ENCODE measurements at regions not wholly inside any gene's neighbourhood (a gene's known extent, or its start where the extent isn't known, plus 50 kb on each side); places are given as distances from the start of the nearest gene placed in this dataset.

DNA sequence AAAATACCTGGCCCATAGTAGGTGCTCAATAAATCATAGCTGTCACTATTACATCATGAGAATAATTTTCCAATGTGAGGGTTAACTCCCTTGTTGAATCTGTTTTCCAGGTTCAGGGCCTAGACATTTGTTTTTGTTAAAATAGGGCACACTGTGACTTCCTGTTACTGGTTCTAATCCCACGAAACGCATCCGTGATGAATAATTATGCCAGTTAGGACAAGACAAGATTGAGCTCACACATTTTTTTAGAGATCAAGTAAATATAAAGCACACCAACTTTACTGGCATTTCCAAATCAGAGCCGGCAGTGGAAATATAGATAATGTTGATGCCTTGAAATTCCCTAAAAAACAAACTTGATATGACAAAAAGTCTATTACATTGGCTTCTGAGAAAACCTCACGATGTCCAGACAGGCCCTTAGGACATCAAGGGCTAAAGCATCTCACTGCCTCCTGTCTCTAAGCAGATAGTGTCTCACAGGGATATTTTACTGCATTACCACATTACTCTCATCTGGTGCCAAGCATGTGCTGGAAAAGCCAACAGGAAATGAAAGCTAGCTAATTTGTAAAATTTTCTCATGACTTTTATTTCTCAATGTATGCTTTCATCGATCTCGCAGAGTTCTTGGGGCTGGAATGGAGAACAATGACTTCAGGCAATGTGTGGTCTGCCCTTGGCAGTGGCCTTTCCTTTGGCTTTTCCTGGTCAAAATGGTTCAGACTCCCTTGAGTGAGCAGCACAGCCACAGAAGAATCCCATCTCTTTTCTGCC, 414.3 kb upstream of the PAPPA start:
- H3K27me3 ChIP-seq, result no peaks in the 10 kb centered on the region
- no peak for DNase-seq (ENCODE audit: low spot score in 2 of 2)
- H3K27ac ChIP-seq, result peak overlapping the region in 1 of 4 donors; percentile 8
- H3K4me1 ChIP-seq, result peaks cover 0 to 4% (median 0%) of the 10 kb centered on the region in 4 donors
- no peaks in the 10 kb centered on the region for H3K36me3 ChIP-seq
- WGBS, 2 donors, result 61 to 62% methylated on average over 7 of the region's 7 CpGs
- H3K4me3 ChIP-seq, result no peak overlapping the region
- H3K9me3 ChIP-seq, result no peaks in the 10 kb centered on the region
- TF ChIP-seq CTCF (IDR thresholded peaks at IDR 0.05), result no peak
- TF ChIP-seq EP300 (IDR thresholded peaks at IDR 0.05), result no peak
- TF ChIP-seq POLR2A (IDR thresholded peaks at IDR 0.05), result no peak

DNA sequence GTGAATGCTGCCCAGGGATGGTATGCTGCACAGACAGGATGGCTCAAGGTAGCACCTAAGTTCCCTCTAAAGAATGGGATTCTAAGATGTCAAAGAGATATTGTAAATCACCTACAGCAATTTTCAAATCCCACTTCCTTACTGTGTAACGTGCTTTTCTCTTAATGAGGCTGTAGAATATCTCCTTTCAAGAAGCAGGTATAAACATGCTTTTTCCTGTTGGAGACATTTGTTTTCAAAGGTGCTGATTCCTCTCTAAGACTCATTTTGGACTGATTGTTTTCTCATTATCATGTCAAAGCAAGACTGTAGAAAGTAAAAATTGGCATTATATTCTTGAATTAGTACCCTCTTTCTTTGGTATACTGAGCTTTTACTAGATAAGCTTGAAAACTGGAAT, 412.6 kb upstream of the PAPPA start:
- Histone ChIP-seq H3K4me3 (no peak overlapping the region), H3K27ac (no peak overlapping the region), H3K27me3 (no peaks in the 10 kb centered on the region), H3K36me3 (no peaks in the 10 kb centered on the region), H3K4me1 (peaks cover 0 to 4% (median 0%) of the 10 kb centered on the region in 4 donors), H3K9me3 (no peaks in the 10 kb centered on the region)
- no peak for DNase-seq (ENCODE audit: low spot score in 2 of 2)
- WGBS, 2 donors, result 74 to 83% methylated on average over 1 of the region's 1 CpG
- TF ChIP-seq CTCF (IDR thresholded peaks at IDR 0.05) (no peak), POLR2A (IDR thresholded peaks at IDR 0.05) (no peak), EP300 (IDR thresholded peaks at IDR 0.05) (no peak)

DNA sequence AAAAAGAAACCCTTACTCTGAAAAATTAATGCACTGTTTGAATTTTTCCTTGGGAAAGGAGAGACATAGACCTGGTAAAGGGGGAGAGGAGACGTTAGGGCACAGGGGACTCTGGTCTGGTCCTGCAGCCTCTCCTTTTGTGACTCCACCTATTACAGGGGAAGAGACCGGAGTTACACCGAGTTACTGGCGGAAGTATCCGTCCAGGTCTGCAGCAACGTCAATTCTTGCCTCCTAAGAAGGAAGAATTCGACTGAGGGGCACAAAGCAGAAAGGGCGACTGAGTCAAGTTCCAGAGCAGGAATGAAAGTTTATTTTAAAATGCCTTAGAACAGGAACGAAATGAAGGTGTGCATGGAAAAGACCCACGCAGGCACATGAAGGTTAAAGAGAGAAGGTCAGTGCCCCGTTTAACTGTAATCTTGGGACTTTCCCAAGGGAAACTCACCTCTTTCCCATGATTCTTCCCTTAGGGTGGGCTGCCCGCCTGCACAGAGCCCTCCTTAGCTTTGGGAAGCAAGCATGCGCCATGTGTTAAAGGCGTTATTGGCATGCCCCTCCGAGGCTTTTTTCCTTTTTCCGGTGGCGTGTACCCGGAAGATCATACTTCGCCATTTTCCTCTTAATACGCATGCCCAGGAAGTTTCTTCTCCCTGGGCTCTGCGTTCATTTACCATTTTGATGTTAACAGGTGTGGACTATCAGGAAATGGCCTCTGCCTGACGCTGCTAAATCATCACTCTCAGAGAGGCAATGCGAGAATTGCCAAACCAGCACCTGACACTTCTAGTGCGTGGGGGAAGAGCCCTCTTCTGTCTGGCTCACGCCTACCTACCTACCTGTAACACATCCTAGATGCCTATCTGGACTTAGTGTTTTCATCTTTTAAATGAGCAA, 409.6 kb upstream of the PAPPA start:
- Histone ChIP-seq H3K4me1 (peaks cover 0 to 4% (median 0%) of the 10 kb centered on the region in 4 donors), H3K4me3 (no peak overlapping the region), H3K9me3 (no peaks in the 10 kb centered on the region), H3K27ac (no peak overlapping the region), H3K36me3 (no peaks in the 10 kb centered on the region), H3K27me3 (no peaks in the 10 kb centered on the region)
- TF ChIP-seq CTCF (IDR thresholded peaks at IDR 0.05) (no peak), POLR2A (IDR thresholded peaks at IDR 0.05) (no peak), EP300 (IDR thresholded peaks at IDR 0.05) (no peak)
- no peak for DNase-seq (ENCODE audit: low spot score in 2 of 2)
- 90 to 92% methylated on average over 25 of the region's 25 CpGs for WGBS, 2 donors

DNA sequence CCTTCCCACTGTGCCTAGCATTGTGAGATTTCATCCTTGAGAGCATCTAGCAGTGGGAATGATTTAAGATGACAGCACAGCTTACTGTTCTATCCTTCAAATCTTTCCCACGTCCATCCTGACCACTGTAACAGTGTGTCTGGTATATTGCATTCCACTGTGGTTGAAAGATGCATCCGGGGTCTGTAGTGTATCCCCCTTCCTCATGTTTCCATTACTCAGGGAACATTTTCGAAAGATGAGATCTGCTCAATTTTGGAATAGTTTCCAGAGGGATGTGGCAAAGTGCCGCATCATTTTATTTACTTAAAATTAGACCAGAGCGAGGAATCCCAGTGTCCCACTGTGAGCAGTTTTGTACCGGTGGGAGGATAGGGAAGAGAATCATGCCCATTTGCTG, 407.1 kb upstream of the PAPPA start:
- Histone ChIP-seq H3K36me3 (no peaks in the 10 kb centered on the region), H3K27ac (no peak overlapping the region), H3K9me3 (no peaks in the 10 kb centered on the region), H3K4me1 (no peaks in the 10 kb centered on the region), H3K4me3 (no peak overlapping the region), H3K27me3 (no peaks in the 10 kb centered on the region)
- TF ChIP-seq CTCF (IDR thresholded peaks at IDR 0.05), result no peak
- TF ChIP-seq POLR2A (IDR thresholded peaks at IDR 0.05), result no peak
- no peak for TF ChIP-seq EP300 (IDR thresholded peaks at IDR 0.05)
- no peak for DNase-seq (ENCODE audit: low spot score in 2 of 2)
- WGBS, 2 donors, result 73 to 78% methylated on average over 6 of the region's 6 CpGs

DNA sequence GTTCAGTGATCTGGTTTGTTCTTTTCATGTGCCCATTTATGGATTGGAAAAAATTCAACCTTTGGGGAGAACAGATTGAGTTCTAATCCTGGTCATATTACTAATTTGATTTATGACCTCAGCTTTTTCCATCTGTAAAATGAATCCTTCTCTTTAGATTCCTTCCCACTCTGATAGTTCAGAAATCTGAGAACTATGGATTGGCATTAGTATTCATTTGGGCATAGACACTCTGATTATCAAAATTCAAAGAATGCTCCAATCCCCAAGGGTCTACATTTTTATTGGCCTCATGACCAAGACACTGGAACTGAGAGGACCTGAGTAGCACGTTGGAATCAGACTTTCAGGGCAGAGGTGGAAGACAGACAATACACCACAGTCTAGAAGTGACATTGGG, 405.9 kb upstream of the PAPPA start:
- 32 to 68% methylated on average over 1 of the region's 1 CpG for WGBS, 2 donors
- H3K27ac ChIP-seq, result no peak overlapping the region
- no peak overlapping the region for H3K4me3 ChIP-seq
- DNase-seq (ENCODE audit: low spot score in 2 of 2), result no peak
- no peaks in the 10 kb centered on the region for H3K4me1 ChIP-seq
- no peaks in the 10 kb centered on the region for H3K27me3 ChIP-seq
- no peaks in the 10 kb centered on the region for H3K9me3 ChIP-seq
- no peak for TF ChIP-seq CTCF (IDR thresholded peaks at IDR 0.05)
- no peaks in the 10 kb centered on the region for H3K36me3 ChIP-seq

Data from tibial nerve (tissue), 4 donors.